PC-9 (cell line): ENCODE measurements at regions not wholly inside any gene's neighbourhood (a gene's known extent, or its start where the extent isn't known, plus 50 kb on each side); places are given as distances from the start of the nearest gene placed in this dataset.
A peak's percentile ranks its signal among the peaks of the same experiment; 100 is the strongest.

Experiments used
- BruUV-seq: library from RNA; stranded (reverse); fragments of 400-500 nt; replicated peaks from 2 replicates; lab custom pipeline; 2021; lab: Mats Ljungman, UMichigan
- CTCF ChIA-PET: fragments of 300-600 bp; sonication (Branson Sonifier 250); formaldehyde crosslinking; loops from one replicate; lab custom pipeline; 2022; ENCODE audit warnings: antibody characterized with exemption; lab: Charles Lee
- POLR2A ChIA-PET: fragments of 300-600 bp; sonication (Branson Sonifier 250); formaldehyde crosslinking; loops from one replicate; lab custom pipeline; 2022; ENCODE audit warnings: antibody characterized with exemption; ENCODE audit not compliant: unreplicated experiment; lab: Charles Lee
- DNase-seq, 2 experiments: peaks; one replicate each; pipeline versions ENCODE4 v3.0.0 to v3.0.0-alpha.2; 2015 to 2022; ENCODE audit warnings: mixed read lengths in 1 of 2
- H2AFZ ChIP-seq: fragments of 200-600 bp; sonication (generic); 2 replicates; pipeline ENCODE4 v1.8.1; 2017; ENCODE audit warnings: antibody characterized with exemption
- H3F3A ChIP-seq: fragments of 200-600 bp; sonication (generic); 2 replicates; pipeline ENCODE4 v1.8.1; 2017; ENCODE audit warnings: antibody characterized with exemption, mild to moderate bottlenecking, low read depth; ENCODE audit not compliant: insufficient read depth
- H3K27ac ChIP-seq: fragments of 200-600 bp; sonication (generic); 2 replicates; pipeline ENCODE4 v1.6.1; 2016; ENCODE audit warnings: mixed run types
- H3K27me3 ChIP-seq: fragments of 200-600 bp; sonication (generic); 2 replicates; pipeline ENCODE4 v1.6.1; 2016; ENCODE audit warnings: low read depth, mixed run types; ENCODE audit not compliant: insufficient read depth
- H3K36me3 ChIP-seq: fragments of 200-600 bp; sonication (generic); 2 replicates; pipeline ENCODE4 v1.6.1; 2016; ENCODE audit warnings: low read depth, mixed run types
- H3K4me1 ChIP-seq: fragments of 200-600 bp; sonication (generic); replicated peaks from 2 replicates; pipeline ENCODE4 v1.6.1; 2016; ENCODE audit warnings: mixed run types; ENCODE audit not compliant: insufficient read depth
- H3K4me2 ChIP-seq: fragments of 200-600 bp; sonication (generic); 2 replicates; pipeline ENCODE4 v1.6.1; 2017; ENCODE audit warnings: mixed run types
- H3K4me3 ChIP-seq: fragments of 200-600 bp; sonication (generic); 2 replicates; pipeline ENCODE4 v1.6.1; 2016; ENCODE audit warnings: mixed run types
- H3K79me2 ChIP-seq: fragments of 200-600 bp; sonication (generic); 2 replicates; pipeline ENCODE4 v1.6.1; 2017; ENCODE audit warnings: low read depth, mixed run types
- H3K9me2 ChIP-seq: fragments of 200-600 bp; sonication (generic); 2 replicates; pipeline ENCODE4 v1.8.1; 2017; ENCODE audit warnings: mild to moderate bottlenecking; ENCODE audit not compliant: insufficient read depth
- H3K9me3 ChIP-seq: fragments of 200-600 bp; sonication (generic); 2 replicates; pipeline ENCODE4 v1.8.1; 2016; ENCODE audit warnings: low read depth; ENCODE audit not compliant: insufficient read depth
- H4K20me1 ChIP-seq: fragments of 200-600 bp; sonication (generic); 2 replicates; pipeline ENCODE4 v1.8.1; 2017; ENCODE audit not compliant: insufficient read depth
- CTCF ChIP-seq: fragments of 200-600 bp; sonication (generic); conservative IDR thresholded peaks from 2 replicates; pipeline ENCODE4 v1.6.1; 2017; ENCODE audit warnings: mixed run types, antibody characterized with exemption, mild to moderate bottlenecking, moderate library complexity
- EZH2 ChIP-seq: fragments of 200-600 bp; sonication (generic); IDR thresholded peaks from 2 replicates; pipeline ENCODE4 v1.8.0; 2017; ENCODE audit warnings: antibody characterized with exemption, low read depth
- intact Hi-C: fragments of 100-400 bp; cut with micrococcal nuclease; formaldehyde crosslinking; loops from one replicate; pipeline ENCODE4 v1.10.0; 2022; ENCODE audit not compliant: unreplicated experiment

- no peaks in the 10 kb centered on the region for H3K36me3 ChIP-seq
- H3K79me2 ChIP-seq, result no peaks in the 10 kb centered on the region
- no peaks in the 10 kb centered on the region for H3K27me3 ChIP-seq
- no peak overlapping the region for H3K4me3 ChIP-seq
- no peaks in the 10 kb centered on the region for H3K9me3 ChIP-seq
- H3K9me2 ChIP-seq, result no peaks in the 10 kb centered on the region
- ChIA-PET CTCF (no interaction called here), POLR2A (no interaction called here)
- H3K27ac ChIP-seq, result no peak overlapping the region
- no peak overlapping the region for H3K4me2 ChIP-seq
- peaks cover 9% of the 10 kb centered on the region for H3K4me1 ChIP-seq
- intact Hi-C loops, result no loop called here
- DNase-seq, result no peak
- no peak overlapping the region for H2AFZ ChIP-seq
- H3F3A ChIP-seq, result peaks cover 10% of the 10 kb centered on the region
- BruUV-seq, result no TSS peak
- H4K20me1 ChIP-seq, result no peaks in the 10 kb centered on the region
- TF ChIP-seq EZH2, result no peak
- TF ChIP-seq CTCF, result no peak
Observed at GRCh38 chr5:124604419-124604818, 142.0 kb downstream of the ZNF608 start.

GRCh38 chr5:124602925-124603650, 143.4 kb downstream of the ZNF608 start:
- no peaks in the 10 kb centered on the region for H3K36me3 ChIP-seq
- DNase-seq, result no peak
- no TSS peak for BruUV-seq
- peaks cover 18% of the 10 kb centered on the region for H3K4me1 ChIP-seq
- H3K27ac ChIP-seq, result no peak overlapping the region
- H3K4me3 ChIP-seq, result no peak overlapping the region
- no peaks in the 10 kb centered on the region for H3K9me2 ChIP-seq
- CTCF ChIA-PET, result no interaction called here
- intact Hi-C loops, result no loop called here
- no peaks in the 10 kb centered on the region for H3K9me3 ChIP-seq
- H3F3A ChIP-seq, result peaks cover 20% of the 10 kb centered on the region
- no peak overlapping the region for H2AFZ ChIP-seq
- POLR2A ChIA-PET, result interaction anchor here (0.7 kb wide), 1 partner anchor 48 kb away, joined by 3 read pairs; no protein-coding TSS in a partner anchor
- H3K79me2 ChIP-seq, result no peaks in the 10 kb centered on the region
- no peak overlapping the region for H3K4me2 ChIP-seq
- TF ChIP-seq EZH2 (no peak), CTCF (no peak)
- no peaks in the 10 kb centered on the region for H4K20me1 ChIP-seq
- H3K27me3 ChIP-seq, result no peaks in the 10 kb centered on the region

GRCh38 chr5:124599028-124599973, 147.1 kb downstream of the ZNF608 start:
- ChIA-PET CTCF (interaction anchor here (0.6 kb wide), 1 partner anchor 175 kb away, joined by 3 read pairs; no protein-coding TSS in a partner anchor), POLR2A (interaction anchor here (0.7 kb wide), 1 partner anchor 244 kb away, joined by 9 read pairs; no protein-coding TSS in a partner anchor)
- Histone ChIP-seq H2AFZ (no peak overlapping the region; the same call in 1 of the 2 replicates), H3K4me3 (no peak overlapping the region), H3K36me3 (no peaks in the 10 kb centered on the region), H3K27me3 (no peaks in the 10 kb centered on the region), H3K4me1 (peaks cover 36% of the 10 kb centered on the region), H3K79me2 (no peaks in the 10 kb centered on the region), H3K4me2 (peak overlapping the region; percentile 30), H3K27ac (peak overlapping the region; percentile 45), H3F3A (peaks cover 33% of the 10 kb centered on the region), H4K20me1 (no peaks in the 10 kb centered on the region), H3K9me3 (no peaks in the 10 kb centered on the region), H3K9me2 (no peaks in the 10 kb centered on the region)
- TF ChIP-seq CTCF, result no peak
- no peak for TF ChIP-seq EZH2
- DNase-seq, result peak; percentile 41 to 87
- no TSS peak for BruUV-seq
- intact Hi-C loops, result loop anchor here (1.0 kb wide), 1 partner anchor 144 kb away; no protein-coding TSS in a partner anchor
